Epithelial cell of proximal tubule (primary cell): ENCODE measurements at regions not wholly inside any gene's neighbourhood (a gene's known extent, or its start where the extent isn't known, plus 50 kb on each side); places are given as distances from the start of the nearest gene placed in this dataset.
A peak's percentile ranks its signal among the peaks of the same experiment; 100 is the strongest.
"Not testable (repeated sequence)": the region's sequence is repeated elsewhere in the genome, so short reads cannot be mapped to it uniquely, and the experiment has no call there.

Source experiments
- DNase-seq: peaks from one replicate; pipeline ENCODE4 v3.0.0-alpha.2; 2011; ENCODE audit warnings: low read depth
- H3K4me3 ChIP-seq: 2 replicates; pipeline ENCODE4 v1.5.1; 2011; ENCODE audit warnings: low read depth, mild to moderate bottlenecking, low read length
- TF ChIP-seq, protein P1 (sequence below): conservative IDR thresholded peaks from 2 replicates; pipeline ENCODE4 v1.5.1; 2012; ENCODE audit warnings: low read depth, mild to moderate bottlenecking, low read length

DNA sequence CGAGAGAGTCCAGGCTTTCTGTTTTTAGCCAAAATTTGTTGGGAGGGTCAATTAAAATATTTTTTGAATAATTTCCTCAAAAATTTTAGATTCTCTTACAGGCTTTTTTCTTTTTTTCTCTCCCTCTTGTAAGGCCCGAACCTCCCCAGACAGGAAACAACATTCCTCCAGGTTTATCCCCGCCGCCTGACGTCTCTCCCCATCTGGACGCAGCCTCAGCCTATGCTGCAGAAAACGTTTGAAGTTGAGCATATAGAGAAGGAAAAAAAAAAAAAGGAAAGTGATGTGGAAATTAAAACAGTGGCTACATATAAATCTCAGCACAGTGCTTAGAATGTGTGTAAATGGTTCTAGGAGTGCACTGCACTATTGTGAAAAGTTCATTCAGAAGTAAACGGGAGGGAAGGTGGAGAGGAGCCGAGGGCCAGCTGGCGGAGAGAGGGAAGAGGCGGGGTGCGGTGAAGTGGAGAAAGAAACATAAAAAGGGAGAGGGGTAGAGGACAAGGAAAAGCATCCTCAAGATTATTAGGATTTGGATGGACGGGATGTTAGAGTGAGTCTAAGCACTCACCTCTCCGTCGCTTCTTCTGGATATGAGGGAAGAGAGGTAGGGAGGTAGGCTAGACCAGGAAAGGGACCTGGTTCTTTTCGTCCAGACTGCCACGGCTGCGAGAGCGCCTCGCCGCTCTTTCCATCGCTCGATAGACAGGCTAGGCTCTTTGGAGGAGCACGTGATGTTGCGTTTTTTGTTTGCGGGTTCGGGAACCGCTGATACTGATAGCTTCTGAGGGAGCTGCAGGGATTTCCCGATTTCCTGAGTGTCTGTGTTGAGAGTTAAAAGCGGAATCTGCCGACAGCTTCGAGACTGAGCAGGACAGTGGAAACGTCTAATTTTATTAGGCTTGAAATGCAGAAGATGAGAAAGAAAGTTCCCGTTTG lies 98.7 kb downstream of the TRIM27 start:
- H3K4me3 ChIP-seq: no peak overlapping the region
- TF ChIP-seq, protein P1, sequence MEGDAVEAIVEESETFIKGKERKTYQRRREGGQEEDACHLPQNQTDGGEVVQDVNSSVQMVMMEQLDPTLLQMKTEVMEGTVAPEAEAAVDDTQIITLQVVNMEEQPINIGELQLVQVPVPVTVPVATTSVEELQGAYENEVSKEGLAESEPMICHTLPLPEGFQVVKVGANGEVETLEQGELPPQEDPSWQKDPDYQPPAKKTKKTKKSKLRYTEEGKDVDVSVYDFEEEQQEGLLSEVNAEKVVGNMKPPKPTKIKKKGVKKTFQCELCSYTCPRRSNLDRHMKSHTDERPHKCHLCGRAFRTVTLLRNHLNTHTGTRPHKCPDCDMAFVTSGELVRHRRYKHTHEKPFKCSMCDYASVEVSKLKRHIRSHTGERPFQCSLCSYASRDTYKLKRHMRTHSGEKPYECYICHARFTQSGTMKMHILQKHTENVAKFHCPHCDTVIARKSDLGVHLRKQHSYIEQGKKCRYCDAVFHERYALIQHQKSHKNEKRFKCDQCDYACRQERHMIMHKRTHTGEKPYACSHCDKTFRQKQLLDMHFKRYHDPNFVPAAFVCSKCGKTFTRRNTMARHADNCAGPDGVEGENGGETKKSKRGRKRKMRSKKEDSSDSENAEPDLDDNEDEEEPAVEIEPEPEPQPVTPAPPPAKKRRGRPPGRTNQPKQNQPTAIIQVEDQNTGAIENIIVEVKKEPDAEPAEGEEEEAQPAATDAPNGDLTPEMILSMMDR: no peak
- no peak for DNase-seq

DNA sequence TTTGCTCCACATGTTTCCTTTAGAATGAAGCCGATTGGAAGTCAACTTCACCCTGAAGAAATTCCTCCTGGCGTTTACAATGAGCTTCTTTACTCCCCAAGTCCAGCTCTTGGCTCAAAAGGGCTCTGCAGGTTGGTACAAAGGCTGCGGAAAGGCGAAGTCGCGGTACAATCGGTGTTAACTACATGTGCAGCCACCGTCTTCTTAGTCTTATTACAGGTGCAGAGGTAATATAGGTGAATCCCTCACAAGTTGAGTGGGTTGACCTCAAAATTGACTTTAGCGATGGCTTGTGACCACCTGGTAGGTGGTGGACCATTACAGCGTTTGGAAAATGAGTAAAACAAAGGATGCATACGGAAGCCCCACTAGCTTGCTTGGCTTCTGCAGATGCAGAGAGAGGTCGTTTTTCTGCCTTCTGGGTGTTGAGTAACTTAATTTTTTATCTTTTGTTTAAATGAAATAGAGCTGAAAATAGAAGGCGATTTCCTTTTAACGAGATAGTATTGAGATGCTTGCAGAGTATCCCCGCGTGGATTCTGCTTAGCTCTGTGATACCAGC lies 98.0 kb downstream of the TRIM27 start:
- H3K4me3 ChIP-seq: no peak overlapping the region
- TF ChIP-seq, protein P1: no peak
- no peak for DNase-seq

DNA sequence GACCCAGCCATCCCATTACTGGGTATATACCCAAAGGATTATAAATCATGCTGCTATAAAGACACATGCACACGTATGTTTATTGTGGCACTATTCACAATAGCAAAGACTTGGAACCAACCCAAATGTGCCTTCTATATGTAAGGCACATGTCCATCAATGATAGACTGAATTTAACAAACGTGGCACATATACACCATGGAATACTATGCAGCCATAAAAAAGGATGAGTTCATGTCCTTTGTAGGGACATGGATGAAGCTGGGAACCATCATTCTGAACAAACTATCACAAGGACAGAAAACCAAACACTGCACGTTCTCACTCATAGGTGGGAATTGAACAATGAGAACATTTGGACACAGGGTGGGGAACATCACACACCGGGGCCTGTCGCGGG lies 92.1 kb downstream of the TRIM27 start:
- not testable (repeated sequence) for H3K4me3 ChIP-seq, DNase-seq

DNA sequence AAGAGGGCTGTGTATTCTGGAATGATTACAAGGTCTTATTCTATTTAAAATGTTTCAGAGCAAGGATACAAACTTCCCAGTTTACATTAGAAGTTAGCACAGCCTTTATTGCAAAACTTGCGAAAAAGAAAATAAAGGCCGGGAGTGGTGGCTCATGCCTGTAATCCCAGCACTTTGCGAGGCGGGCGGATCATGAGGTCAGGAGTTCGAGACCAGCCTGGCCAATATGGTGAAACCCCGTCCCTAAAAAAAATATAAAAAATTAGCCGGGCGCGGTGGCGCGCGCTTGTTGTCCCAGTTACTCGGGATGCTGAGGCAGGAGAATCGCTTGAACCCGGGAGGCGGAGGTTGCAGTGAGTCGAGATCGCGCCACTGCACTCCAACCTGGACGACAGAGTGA lies 87.1 kb downstream of the TRIM27 start:
- DNase-seq, H3K4me3 ChIP-seq: not testable (repeated sequence)

DNA sequence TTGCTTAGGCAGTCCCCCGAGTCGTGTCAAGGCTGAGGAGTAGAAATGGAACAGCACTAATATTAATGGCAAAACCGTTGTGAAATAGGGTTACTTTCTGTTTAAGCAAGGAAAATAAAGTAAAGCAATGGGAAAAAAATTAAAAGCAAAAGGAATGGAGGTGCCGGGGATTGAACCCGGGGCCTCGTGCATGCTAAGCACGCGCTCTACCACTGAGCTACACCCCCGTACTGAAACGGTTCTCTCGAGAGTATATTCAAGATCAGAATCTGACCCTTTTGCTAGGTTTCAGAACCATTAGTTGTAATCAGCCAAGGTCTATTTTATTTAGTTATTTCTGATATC lies 85.5 kb downstream of the TRIM27 start:
- DNase-seq: peak; percentile 38
- peak overlapping the region; percentile 78 for H3K4me3 ChIP-seq
- TF ChIP-seq, protein P1: no peak

DNA sequence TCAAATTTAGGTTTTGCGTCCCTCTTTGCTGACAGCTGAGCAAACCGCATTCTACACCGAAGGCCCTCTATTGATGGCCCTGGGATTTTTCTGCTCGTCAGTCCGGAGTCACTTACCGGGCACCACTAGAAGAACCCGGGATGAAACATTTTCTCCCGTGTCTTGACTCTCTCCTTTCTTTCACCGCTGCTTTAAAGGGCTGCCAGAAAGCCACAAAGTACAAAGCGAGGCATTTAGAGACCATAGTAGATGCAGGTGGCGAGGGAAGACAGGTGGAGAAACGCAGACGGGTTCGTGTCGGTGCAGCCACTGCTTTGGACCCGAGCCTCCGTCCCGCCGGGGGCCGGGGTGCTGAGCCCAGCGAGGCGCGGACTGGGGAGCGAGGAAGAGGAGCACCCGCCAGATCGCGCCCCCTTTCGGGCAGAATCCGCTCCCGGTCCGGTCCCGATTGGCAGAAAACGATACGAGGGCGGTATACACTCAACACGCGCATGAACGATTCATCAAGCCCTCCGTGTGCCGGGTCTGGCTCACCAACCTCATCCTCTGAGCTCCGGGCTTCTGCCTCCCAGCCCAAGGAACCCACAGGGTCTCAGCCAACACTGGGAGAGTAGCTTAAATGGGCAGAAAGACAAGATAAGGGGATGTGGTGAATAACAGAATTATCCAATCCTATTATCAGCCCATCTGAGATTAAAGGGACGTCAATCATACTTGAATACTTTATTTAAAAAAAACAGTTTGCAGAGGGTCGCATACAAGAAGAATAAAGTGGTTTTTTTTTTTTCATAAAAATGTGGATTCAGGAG lies 84.9 kb downstream of the TRIM27 start:
- H3K4me3 ChIP-seq: peak overlapping the region; percentile 78
- TF ChIP-seq, protein P1: peak; percentile 73
- DNase-seq: peak; percentile 48

DNA sequence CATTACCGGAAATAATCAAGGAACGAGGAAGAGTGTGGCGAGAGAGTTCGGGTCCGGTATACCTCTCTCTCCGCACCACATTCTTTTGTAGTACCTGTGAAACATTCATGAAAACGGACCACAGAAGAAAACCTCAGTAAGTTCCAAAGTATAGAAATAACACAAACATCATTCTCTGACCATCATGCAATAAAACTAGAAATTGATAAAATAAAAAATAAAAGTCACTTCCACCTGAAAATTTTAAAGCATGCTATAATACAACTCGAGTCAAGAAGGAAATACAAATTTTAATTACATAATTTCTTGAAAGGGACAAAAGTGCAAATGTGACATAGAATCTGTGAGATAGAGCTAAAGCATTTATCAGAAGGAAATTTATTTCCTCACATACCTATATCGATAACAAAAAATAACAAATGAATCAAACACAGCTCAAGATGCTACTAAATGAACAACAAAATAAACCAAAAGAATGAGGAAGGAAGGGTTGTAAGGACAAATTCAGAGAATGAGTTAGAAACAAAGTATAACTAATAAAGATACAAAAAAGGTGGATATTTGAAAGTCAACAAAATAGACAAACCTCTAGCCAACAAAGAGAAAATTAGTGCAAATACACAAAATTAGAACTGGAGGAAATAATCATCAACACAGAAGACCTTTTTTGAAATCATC lies 84.2 kb downstream of the TRIM27 start:
- TF ChIP-seq, protein P1: no peak

More for the DNA sequence above, 84.2 kb downstream of the TRIM27 start:
- peak overlapping the region; percentile 78 for H3K4me3 ChIP-seq
- no peak for DNase-seq
